Mucosa of descending colon (tissue), 3 donors: ENCODE measurements at regions not wholly inside any gene's neighbourhood (a gene's known extent, or its start where the extent isn't known, plus 50 kb on each side); places are given as distances from the start of the nearest gene placed in this dataset.

Experiments
- ATAC-seq: fragments of 200-7000 bp; cut with Tn5 transposase; one replicate; pipeline ENCODE4 v1.9.1; 2020; ENCODE audit warnings: mild to moderate bottlenecking, moderate library complexity
- DNase-seq, 3 donors: peaks; one replicate each; pipeline ENCODE4 v3.0.0-alpha.2; 2020
- H3K36me3 ChIP-seq: fragments of 200-600 bp; one replicate; pipeline ENCODE4 v1.8.0; 2021; ENCODE audit warnings: low read depth, mild to moderate bottlenecking
- H3K4me1 ChIP-seq: fragments of 200-600 bp; one replicate; pipeline ENCODE4 v1.8.0; 2021; ENCODE audit warnings: low read depth, mild to moderate bottlenecking
- H3K4me3 ChIP-seq: fragments of 200-600 bp; one replicate; pipeline ENCODE4 v1.8.0; 2021; ENCODE audit warnings: mild to moderate bottlenecking
- H3K9me3 ChIP-seq: fragments of 200-600 bp; one replicate; pipeline ENCODE4 v1.8.0; 2021; ENCODE audit warnings: mild to moderate bottlenecking
- intact Hi-C, 2 donors: fragments of 100-400 bp; cut with DNase I in 1 of 2; cut with micrococcal nuclease in 1 of 2; formaldehyde crosslinking; loops; one replicate each; pipeline versions ENCODE4 v1.11.0 to v1.11.1; 2022; cut with DNase I, micrococcal nuclease
- TF ChIP-seq, protein P1 (sequence below): fragments of 200-600 bp; IDR thresholded peaks from one replicate; pipeline ENCODE4 v1.8.0; 2022; ENCODE audit warnings: antibody characterized with exemption, mild to moderate bottlenecking
- donor health status: DM: no; HTN: no; CAD: no; lungs with moderate emphysema.
- donor health status: DM: no; HTN: no; CAD: no.
- donor health status: DM: no; HTN: yes; CAD: no.

DNA sequence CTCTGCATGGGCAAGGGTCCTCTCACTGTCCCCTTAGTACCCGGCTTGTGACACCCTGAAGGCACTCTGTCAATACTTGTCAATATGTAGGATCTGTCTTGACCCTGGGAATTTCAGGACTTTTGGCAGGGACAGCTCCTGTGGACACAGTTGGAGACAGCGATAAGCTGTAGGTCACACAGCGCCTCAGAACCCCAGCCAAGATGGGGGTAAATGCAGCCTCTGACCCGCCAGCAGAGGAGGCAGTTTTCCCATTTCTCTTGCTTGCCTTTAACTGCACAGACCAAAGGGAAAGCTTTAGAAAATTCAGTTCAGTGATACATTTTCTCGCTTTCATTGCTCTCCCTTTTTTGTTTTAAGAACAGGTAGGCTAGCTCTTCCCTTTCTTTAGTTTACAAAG is 54.8 kb upstream of the KLHL29 start:
- Histone ChIP-seq H3K36me3 (no peaks in the 10 kb centered on the region), H3K4me3 (no peak overlapping the region), H3K4me1 (no peaks in the 10 kb centered on the region), H3K9me3 (no peaks in the 10 kb centered on the region)
- peak; percentile 26 for ATAC-seq
- intact Hi-C loops: no loop called here
- TF ChIP-seq, protein P1, sequence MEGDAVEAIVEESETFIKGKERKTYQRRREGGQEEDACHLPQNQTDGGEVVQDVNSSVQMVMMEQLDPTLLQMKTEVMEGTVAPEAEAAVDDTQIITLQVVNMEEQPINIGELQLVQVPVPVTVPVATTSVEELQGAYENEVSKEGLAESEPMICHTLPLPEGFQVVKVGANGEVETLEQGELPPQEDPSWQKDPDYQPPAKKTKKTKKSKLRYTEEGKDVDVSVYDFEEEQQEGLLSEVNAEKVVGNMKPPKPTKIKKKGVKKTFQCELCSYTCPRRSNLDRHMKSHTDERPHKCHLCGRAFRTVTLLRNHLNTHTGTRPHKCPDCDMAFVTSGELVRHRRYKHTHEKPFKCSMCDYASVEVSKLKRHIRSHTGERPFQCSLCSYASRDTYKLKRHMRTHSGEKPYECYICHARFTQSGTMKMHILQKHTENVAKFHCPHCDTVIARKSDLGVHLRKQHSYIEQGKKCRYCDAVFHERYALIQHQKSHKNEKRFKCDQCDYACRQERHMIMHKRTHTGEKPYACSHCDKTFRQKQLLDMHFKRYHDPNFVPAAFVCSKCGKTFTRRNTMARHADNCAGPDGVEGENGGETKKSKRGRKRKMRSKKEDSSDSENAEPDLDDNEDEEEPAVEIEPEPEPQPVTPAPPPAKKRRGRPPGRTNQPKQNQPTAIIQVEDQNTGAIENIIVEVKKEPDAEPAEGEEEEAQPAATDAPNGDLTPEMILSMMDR: no peak
- DNase-seq: peak in 1 of 3 donors; percentile 12
